Astrocyte (in vitro differentiated cells and primary cell): ENCODE measurements at regions not wholly inside any gene's neighbourhood (a gene's known extent, or its start where the extent isn't known, plus 50 kb on each side); places are given as distances from the start of the nearest gene placed in this dataset.

Experiments
- DNase-seq: peaks from one replicate; pipeline ENCODE4 v3.0.0-alpha.2; 2010; ENCODE audit warnings: low read depth
- FAIRE-seq: peaks from 2 replicates; lab custom pipeline; 2011; peaks lifted over from hg19 to GRCh38; lab: Jason Lieb, UNC
- H2AFZ ChIP-seq: 2 replicates; pipeline ENCODE4 v1.6.0; 2012; ENCODE audit warnings: low read depth, low read length, inconsistent platforms
- H3K27ac ChIP-seq: 2 replicates; pipeline ENCODE4 v1.5.1; 2011; ENCODE audit warnings: low read depth, low read length, inconsistent platforms
- H3K27me3 ChIP-seq: 2 replicates; pipeline ENCODE4 v1.6.0; 2011; ENCODE audit warnings: low read length, inconsistent platforms; ENCODE audit not compliant: insufficient read depth
- H3K36me3 ChIP-seq: 2 replicates; pipeline ENCODE4 v1.5.1; 2011; ENCODE audit warnings: low read length, inconsistent platforms; ENCODE audit not compliant: insufficient read depth
- H3K4me1 ChIP-seq: 2 replicates; pipeline ENCODE4 v1.5.1; 2011; ENCODE audit warnings: low read length, inconsistent platforms; ENCODE audit not compliant: insufficient read depth
- H3K4me2 ChIP-seq: 2 replicates; pipeline ENCODE4 v1.6.0; 2012; ENCODE audit warnings: low read length, inconsistent platforms
- H3K4me3 ChIP-seq: 2 replicates; pipeline ENCODE4 v1.5.1; 2011; ENCODE audit warnings: low read depth, mild to moderate bottlenecking, low read length, inconsistent platforms; ENCODE audit not compliant: insufficient read depth
- H3K79me2 ChIP-seq: 2 replicates; pipeline ENCODE4 v1.6.0; 2012; ENCODE audit warnings: mild to moderate bottlenecking, low read length, inconsistent platforms; ENCODE audit not compliant: insufficient read depth
- H3K9ac ChIP-seq: 2 replicates; pipeline ENCODE4 v1.6.0; 2012; ENCODE audit warnings: mild to moderate bottlenecking, low read length, inconsistent platforms
- H3K9me3 ChIP-seq: 2 replicates; pipeline ENCODE4 v1.5.1; 2012; ENCODE audit warnings: low read depth, mild to moderate bottlenecking, low read length, inconsistent platforms; ENCODE audit not compliant: insufficient read depth
- H4K20me1 ChIP-seq: 2 replicates; pipeline ENCODE4 v1.6.0; 2012; ENCODE audit warnings: low read length, inconsistent platforms; ENCODE audit not compliant: insufficient read depth
- H3K27ac Mint-ChIP-seq: one replicate; pipeline ENCODE4 v1.8.0; 2021; ENCODE audit warnings: mild to moderate bottlenecking, mixed read lengths; ENCODE audit not compliant: unreplicated experiment
- H3K27me3 Mint-ChIP-seq: one replicate; pipeline ENCODE4 v1.8.0; 2021; ENCODE audit warnings: low read depth, mixed read lengths; ENCODE audit not compliant: unreplicated experiment
- H3K36me3 Mint-ChIP-seq: one replicate; pipeline ENCODE4 v1.8.0; 2021; ENCODE audit warnings: low read depth, mixed read lengths; ENCODE audit not compliant: unreplicated experiment
- H3K4me1 Mint-ChIP-seq: one replicate; pipeline ENCODE4 v1.8.0; 2021; ENCODE audit warnings: low read depth, mixed read lengths; ENCODE audit not compliant: unreplicated experiment
- H3K4me3 Mint-ChIP-seq: one replicate; pipeline ENCODE4 v1.8.0; 2021; ENCODE audit warnings: mild to moderate bottlenecking, moderate library complexity, mixed read lengths; ENCODE audit not compliant: unreplicated experiment
- H3K9me3 Mint-ChIP-seq: one replicate; pipeline ENCODE4 v1.8.0; 2021; ENCODE audit warnings: mild to moderate bottlenecking, mixed read lengths; ENCODE audit not compliant: unreplicated experiment
- EZH2 ChIP-seq: IDR thresholded peaks from 2 replicates; pipeline ENCODE4 v1.6.1; 2012; ENCODE audit warnings: mild to moderate bottlenecking, low read length, inconsistent platforms; ENCODE audit not compliant: insufficient read depth
- TF ChIP-seq, protein P1 (sequence below): IDR thresholded peaks from 2 replicates; pipeline ENCODE4 v1.5.1; 2011; ENCODE audit warnings: low read depth, mild to moderate bottlenecking, inconsistent platforms, low read length, moderate library complexity; ENCODE audit not compliant: insufficient read depth

DNA sequence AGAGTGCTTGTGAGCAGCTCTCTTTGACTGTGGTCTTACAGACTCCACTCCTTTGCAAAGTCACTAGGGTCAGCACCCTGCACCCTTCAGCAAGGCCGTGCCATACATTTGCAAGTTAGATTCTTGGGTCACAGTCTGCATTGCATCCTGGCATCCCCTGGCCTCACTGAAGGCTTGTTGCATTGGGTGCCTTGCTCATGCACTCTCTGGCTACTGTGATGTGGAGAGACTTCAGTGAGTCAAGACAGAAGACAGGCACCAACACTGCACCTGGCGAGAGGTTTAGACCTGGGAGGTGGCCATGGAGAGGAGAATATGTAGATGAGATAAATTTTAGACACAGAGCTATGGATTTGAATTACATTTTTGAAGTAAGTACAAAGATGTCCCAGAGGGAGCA lies 146.4 kb upstream of the COPS8 start:
- no peak overlapping the region for H3K27ac Mint-ChIP-seq
- TF ChIP-seq, protein P1, sequence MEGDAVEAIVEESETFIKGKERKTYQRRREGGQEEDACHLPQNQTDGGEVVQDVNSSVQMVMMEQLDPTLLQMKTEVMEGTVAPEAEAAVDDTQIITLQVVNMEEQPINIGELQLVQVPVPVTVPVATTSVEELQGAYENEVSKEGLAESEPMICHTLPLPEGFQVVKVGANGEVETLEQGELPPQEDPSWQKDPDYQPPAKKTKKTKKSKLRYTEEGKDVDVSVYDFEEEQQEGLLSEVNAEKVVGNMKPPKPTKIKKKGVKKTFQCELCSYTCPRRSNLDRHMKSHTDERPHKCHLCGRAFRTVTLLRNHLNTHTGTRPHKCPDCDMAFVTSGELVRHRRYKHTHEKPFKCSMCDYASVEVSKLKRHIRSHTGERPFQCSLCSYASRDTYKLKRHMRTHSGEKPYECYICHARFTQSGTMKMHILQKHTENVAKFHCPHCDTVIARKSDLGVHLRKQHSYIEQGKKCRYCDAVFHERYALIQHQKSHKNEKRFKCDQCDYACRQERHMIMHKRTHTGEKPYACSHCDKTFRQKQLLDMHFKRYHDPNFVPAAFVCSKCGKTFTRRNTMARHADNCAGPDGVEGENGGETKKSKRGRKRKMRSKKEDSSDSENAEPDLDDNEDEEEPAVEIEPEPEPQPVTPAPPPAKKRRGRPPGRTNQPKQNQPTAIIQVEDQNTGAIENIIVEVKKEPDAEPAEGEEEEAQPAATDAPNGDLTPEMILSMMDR: no peak
- no peak for TF ChIP-seq EZH2
- Histone ChIP-seq H3K4me3 (no peak overlapping the region), H3K9me3 (no peaks in the 10 kb centered on the region), H3K27me3 (peaks cover 3% of the 10 kb centered on the region), H3K27ac (no peak overlapping the region), H2AFZ (no peak overlapping the region), H3K4me1 (no peaks in the 10 kb centered on the region), H3K4me2 (no peak overlapping the region), H3K36me3 (no peaks in the 10 kb centered on the region), H4K20me1 (no peaks in the 10 kb centered on the region), H3K9ac (no peak overlapping the region), H3K79me2 (no peaks in the 10 kb centered on the region)
- no peak overlapping the region for H3K4me3 Mint-ChIP-seq
- no peak for DNase-seq
- peaks cover 1% of the 10 kb centered on the region for H3K9me3 Mint-ChIP-seq
- FAIRE-seq: no peak
- H3K4me1 Mint-ChIP-seq: peaks cover 5% of the 10 kb centered on the region
- H3K27me3 Mint-ChIP-seq: peaks cover 30% of the 10 kb centered on the region
- H3K36me3 Mint-ChIP-seq: peaks cover 2% of the 10 kb centered on the region

DNA sequence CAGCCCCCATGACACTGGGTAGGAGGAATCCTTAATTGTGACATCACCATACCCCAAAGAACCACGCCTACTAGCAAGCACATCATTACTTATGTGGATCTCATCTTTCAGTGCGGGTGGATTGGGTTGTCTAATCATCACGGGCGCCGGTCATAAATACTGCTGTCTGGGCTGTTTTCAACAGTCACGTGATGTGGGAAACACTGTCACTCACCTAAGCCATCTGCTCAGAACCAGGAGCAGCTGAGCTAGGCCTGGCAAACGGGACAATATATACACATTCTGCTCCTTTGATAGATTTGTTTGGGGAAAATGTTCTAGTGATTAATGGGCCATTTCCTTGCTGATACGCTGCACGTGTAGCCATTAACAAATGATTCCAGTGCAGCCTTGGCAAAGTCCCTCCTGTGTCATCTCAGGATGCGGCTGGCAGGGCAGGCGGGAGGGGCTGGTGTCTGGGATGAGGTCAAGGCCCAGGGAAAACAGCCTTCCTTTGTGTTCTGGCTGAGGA lies 145.9 kb upstream of the COPS8 start:
- H3K9me3 ChIP-seq: no peaks in the 10 kb centered on the region
- Mint-ChIP-seq H3K27ac (no peak overlapping the region), H3K9me3 (peaks cover 1% of the 10 kb centered on the region), H3K27me3 (peaks cover 26% of the 10 kb centered on the region), H3K4me1 (peaks cover 5% of the 10 kb centered on the region), H3K4me3 (no peak overlapping the region), H3K36me3 (peaks cover 2% of the 10 kb centered on the region)
- no peak overlapping the region for H3K4me3 ChIP-seq
- H2AFZ ChIP-seq: no peak overlapping the region
- no peaks in the 10 kb centered on the region for H3K4me1 ChIP-seq
- FAIRE-seq: no peak
- TF ChIP-seq, protein P1: no peak
- TF ChIP-seq EZH2: no peak
- H3K9ac ChIP-seq: no peak overlapping the region
- H3K27ac ChIP-seq: no peak overlapping the region
- no peaks in the 10 kb centered on the region for H3K79me2 ChIP-seq
- no peak overlapping the region for H3K4me2 ChIP-seq
- no peaks in the 10 kb centered on the region for H4K20me1 ChIP-seq
- DNase-seq: peak; percentile 33
- peaks cover under 1% of the 10 kb centered on the region for H3K27me3 ChIP-seq
- no peaks in the 10 kb centered on the region for H3K36me3 ChIP-seq

DNA sequence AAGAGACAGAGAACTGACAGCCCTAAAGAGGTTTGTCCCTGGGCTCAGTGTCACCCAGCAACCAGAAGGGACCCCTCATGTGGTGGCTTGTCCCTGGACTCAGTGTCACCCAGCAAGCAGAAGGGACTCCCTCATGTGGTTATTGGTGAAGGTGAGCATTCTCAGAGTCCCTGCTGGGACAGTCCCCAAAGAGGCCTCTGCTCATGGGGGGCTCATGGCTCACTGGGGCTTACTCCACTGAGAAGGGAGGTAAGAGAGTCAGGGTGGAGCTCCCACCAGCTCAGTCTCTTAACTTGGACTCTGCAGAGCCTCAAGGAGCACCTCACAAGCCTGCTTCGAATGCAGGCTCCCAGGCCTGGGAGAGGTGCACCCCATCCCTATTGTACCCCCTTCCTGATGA lies 145.2 kb upstream of the COPS8 start:
- Mint-ChIP-seq H3K4me1 (peaks cover 5% of the 10 kb centered on the region), H3K27ac (no peak overlapping the region), H3K36me3 (peaks cover 2% of the 10 kb centered on the region), H3K9me3 (peaks cover 1% of the 10 kb centered on the region), H3K27me3 (peaks cover 20% of the 10 kb centered on the region), H3K4me3 (no peak overlapping the region)
- no peak for TF ChIP-seq EZH2
- TF ChIP-seq, protein P1: no peak
- Histone ChIP-seq H3K79me2 (no peaks in the 10 kb centered on the region), H3K9me3 (no peaks in the 10 kb centered on the region), H3K36me3 (no peaks in the 10 kb centered on the region), H2AFZ (no peak overlapping the region), H3K27ac (no peak overlapping the region), H4K20me1 (no peaks in the 10 kb centered on the region), H3K4me3 (no peak overlapping the region), H3K4me1 (no peaks in the 10 kb centered on the region), H3K27me3 (peaks cover 2% of the 10 kb centered on the region), H3K9ac (no peak overlapping the region), H3K4me2 (no peak overlapping the region)
- no peak for DNase-seq
- no peak for FAIRE-seq
